NB4 (cell line): ENCODE measurements at regions not wholly inside any gene's neighbourhood (a gene's known extent, or its start where the extent isn't known, plus 50 kb on each side); places are given as distances from the start of the nearest gene placed in this dataset.

Experiments
- CTCF ChIP-seq: IDR thresholded peaks from one replicate; pipeline ENCODE4 v1.5.1; 2012; ENCODE audit warnings: low read depth, low read length
- MAX ChIP-seq: IDR thresholded peaks from 2 replicates; pipeline ENCODE4 v1.6.1; 2011; ENCODE audit warnings: low read depth, low read length
- MYC ChIP-seq: IDR thresholded peaks from 2 replicates; pipeline ENCODE4 v1.6.1; 2011; ENCODE audit warnings: low read depth, low read length
- POLR2A ChIP-seq: IDR thresholded peaks from 2 replicates; pipeline ENCODE4 v1.6.1; 2011; ENCODE audit warnings: mild to moderate bottlenecking; ENCODE audit not compliant: insufficient read length; ENCODE audit errors: extremely low read depth

GRCh38 chr13:100913143-100913542 lies 238.5 kb upstream of the TMTC4 start:
- no peak for TF ChIP-seq MAX
- no peak for TF ChIP-seq CTCF
- no peak for TF ChIP-seq POLR2A
- TF ChIP-seq MYC = no peak
